Stomach (tissue), 8 donors: ENCODE measurements at regions not wholly inside any gene's neighbourhood (a gene's known extent, or its start where the extent isn't known, plus 50 kb on each side); places are given as distances from the start of the nearest gene placed in this dataset.
"Not testable (repeated sequence)": the region's sequence is repeated elsewhere in the genome, so short reads cannot be mapped to it uniquely, and the experiment has no call there.

Experiments used
- DNase-seq, 2 donors: peaks; one replicate each; pipeline versions ENCODE4 v3.0.0 to v3.0.0-alpha.2; 2013 to 2019
- H3K27ac ChIP-seq, 5 donors: fragments of 200-600 bp in 4 of 5; sonication (generic) in 4 of 5; one replicate each; pipeline ENCODE4 v1.5.1; 2013 to 2019; ENCODE audit warnings: mild to moderate bottlenecking in 1 of 5, moderate library complexity in 1 of 5
- H3K27me3 ChIP-seq, 3 donors: fragments of 200-600 bp; sonication (generic); one replicate each; pipeline ENCODE4 v1.5.1; 2017 to 2019; ENCODE audit warnings: mixed run types in 1 of 3
- H3K36me3 ChIP-seq, 4 donors: fragments of 200-600 bp; sonication (generic); 1 replicate in 3 of 4; 2 replicates in 1 of 4; pipeline ENCODE4 v1.5.1; 2016 to 2019
- H3K4me1 ChIP-seq, 4 donors: fragments of 200-600 bp; sonication (generic); one replicate each; pipeline ENCODE4 v1.5.1; 2016 to 2019
- H3K4me3 ChIP-seq, 4 donors: fragments of 200-600 bp; sonication (generic) in 3 of 4; one replicate each; pipeline ENCODE4 v1.5.1; 2016 to 2019; ENCODE audit warnings: mild to moderate bottlenecking in 1 of 4
- H3K9me3 ChIP-seq, 4 donors: fragments of 200-600 bp; sonication (generic); one replicate each; pipeline ENCODE4 v1.5.1; 2016 to 2019
- CTCF ChIP-seq, 7 experiments: fragments of 450-650 bp in 4 of 7; fragments of 200-600 bp in 3 of 7; sonication (generic) in 3 of 7; IDR thresholded peaks; one replicate each; pipeline ENCODE4 v1.5.1; 2016 to 2019; ENCODE audit warnings: antibody characterized with exemption in 7 of 7, control low read depth in 2 of 7, mild to moderate bottlenecking in 1 of 7
- EP300 ChIP-seq: sonication (generic); formaldehyde crosslinking; IDR thresholded peaks from one replicate; pipeline ENCODE4 v1.6.1; 2017; ENCODE audit warnings: antibody characterized with exemption
- POLR2A ChIP-seq, 4 donors: fragments of 450-650 bp; IDR thresholded peaks; one replicate each; pipeline ENCODE4 v1.6.1; 2016; ENCODE audit warnings: antibody characterized with exemption in 4 of 4, control low read depth in 2 of 4, mild to moderate bottlenecking in 1 of 4, moderate library complexity in 1 of 4
- POLR2AphosphoS5 ChIP-seq, 3 donors: sonication (generic); formaldehyde crosslinking; IDR thresholded peaks; one replicate each; pipeline ENCODE4 v1.6.1; 2016; ENCODE audit warnings: antibody characterized with exemption in 3 of 3
- WGBS, 5 donors: extraction: QIAGEN DNeasy Blood & Tissue Kit in 3 of 5; methylation state at CpG; one replicate each; pipeline versions ENCODE4 v1.1.5 to v1.1.7; 2013 to 2018; 5-methylcytosine and 5-hydroxymethylcytosine counted together
- intact Hi-C: fragments of 100-400 bp; cut with DNase I; formaldehyde crosslinking; loops from one replicate; pipeline ENCODE4 v1.15.1; 2023; ENCODE audit warnings: low total_unique reads
- donor health status: healthy with polysubstance abuse.
- donor health status: Bipolar disorder and iron deficiency.
- donor health status: healthy.

- intact Hi-C loops, result loop anchor here (5.0 kb wide), 1 partner anchor 514 kb away; no protein-coding TSS in a partner anchor
- TF ChIP-seq POLR2AphosphoS5 (IDR thresholded peaks at IDR 0.05) (no peak), POLR2A (IDR thresholded peaks at IDR 0.05) (no peak), CTCF (IDR thresholded peaks at IDR 0.05) (peak in 4 of 7 experiments; percentile 11 to 59 (median 45)), EP300 (no peak)
- no peak overlapping the region for H3K4me3 ChIP-seq
- no peaks in the 10 kb centered on the region for H3K9me3 ChIP-seq
- peak in 1 of 2 donors; percentile 59 for DNase-seq
- no peaks in the 10 kb centered on the region for H3K27me3 ChIP-seq
- 38 to 44% (median 41%) methylated on average over 3 of the region's 3 CpGs for whole genome bisulfite sequencing, 5 donors
- H3K27ac ChIP-seq, result no peak overlapping the region
- no peaks in the 10 kb centered on the region for H3K36me3 ChIP-seq
- H3K4me1 ChIP-seq, result peaks cover 0 to 7% (median 0%) of the 10 kb centered on the region in 4 donors
These were observed 459.8 kb downstream of the KCNT2 start for GRCh38 chr1:196148367-196148970.

GRCh38 chr1:196147530-196147929 lies 460.7 kb downstream of the KCNT2 start:
- no peak overlapping the region for H3K27ac ChIP-seq
- H3K36me3 ChIP-seq, result no peaks in the 10 kb centered on the region
- no peaks in the 10 kb centered on the region for H3K27me3 ChIP-seq
- DNase-seq, result no peak
- WGBS, 5 donors, result 71 to 98% (median 92%) methylated on average over 2 of the region's 2 CpGs
- TF ChIP-seq CTCF (IDR thresholded peaks at IDR 0.05) (no peak), EP300 (no peak), POLR2AphosphoS5 (IDR thresholded peaks at IDR 0.05) (no peak), POLR2A (IDR thresholded peaks at IDR 0.05) (no peak)
- no peaks in the 10 kb centered on the region for H3K9me3 ChIP-seq
- H3K4me1 ChIP-seq, result peaks cover 0 to 7% (median 0%) of the 10 kb centered on the region in 4 donors
- H3K4me3 ChIP-seq, result no peak overlapping the region
- intact Hi-C loops, result loop anchor here (5.0 kb wide), 1 partner anchor 515 kb away; no protein-coding TSS in a partner anchor

- H3K9me3 ChIP-seq, H3K27ac ChIP-seq, DNase-seq, H3K27me3 ChIP-seq, H3K36me3 ChIP-seq, H3K4me1 ChIP-seq, H3K4me3 ChIP-seq: not testable (repeated sequence)
- WGBS, 5 donors, result 92 to 96% (median 95%) methylated on average over 5 of the region's 5 CpGs
- intact Hi-C loops, result loop anchor here (5.0 kb wide), 1 partner anchor 517 kb away; no protein-coding TSS in a partner anchor
These were observed 463.1 kb downstream of the KCNT2 start for GRCh38 chr1:196145151-196145550.

GRCh38 chr1:196144588-196144987 lies 463.7 kb downstream of the KCNT2 start:
- no peak for TF ChIP-seq CTCF (IDR thresholded peaks at IDR 0.05)
- no peak for TF ChIP-seq POLR2A (IDR thresholded peaks at IDR 0.05)
- no peak for TF ChIP-seq EP300
- no peak for TF ChIP-seq POLR2AphosphoS5 (IDR thresholded peaks at IDR 0.05)
- 54 to 98% (median 89%) methylated on average over 1 of the region's 1 CpG for WGBS, 5 donors

More at GRCh38 chr1:196144588-196144987, 463.7 kb downstream of the KCNT2 start:
- no peak for DNase-seq
- no peaks in the 10 kb centered on the region for H3K27me3 ChIP-seq
- H3K4me1 ChIP-seq, result no peaks in the 10 kb centered on the region
- intact Hi-C loops, result no loop called here
- no peaks in the 10 kb centered on the region for H3K36me3 ChIP-seq
- H3K9me3 ChIP-seq, result no peaks in the 10 kb centered on the region
- H3K4me3 ChIP-seq, result no peak overlapping the region
- H3K27ac ChIP-seq, result no peak overlapping the region
